ENCODE measurements at regions not wholly inside any gene's neighbourhood (a gene's known extent, or its start where the extent isn't known, plus 50 kb on each side); places are given as distances from the start of the nearest gene placed in this dataset.

DNA sequence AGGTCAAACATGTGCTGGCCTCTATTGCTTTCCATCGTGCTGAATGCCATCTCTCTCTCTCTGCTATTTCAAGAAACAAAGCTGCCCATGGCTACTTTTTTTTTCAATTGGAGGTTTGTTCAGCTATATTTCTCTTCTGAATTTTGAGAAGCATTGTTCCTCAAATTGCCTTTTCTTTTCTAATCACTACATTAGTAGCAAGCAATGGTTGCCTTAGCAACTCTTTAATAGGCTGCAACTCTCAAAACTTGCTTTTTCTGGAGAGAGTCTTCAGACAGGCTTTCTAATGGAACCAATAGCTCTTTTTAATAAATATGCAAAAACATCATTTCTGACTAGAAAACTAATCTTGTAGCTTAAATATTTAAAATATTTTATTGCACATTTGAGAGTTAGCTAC is 439.0 kb downstream of the LRRIQ3 start:
- Histone ChIP-seq H3K4me3 (ENCODE audit: low read depth in 1 of 2, low read length in 2 of 2) (no peak overlapping the region), H3K4me1 (ENCODE audit: insufficient read depth, low read length) (no peaks in the 10 kb centered on the region), H3K4me2 (ENCODE audit: insufficient read depth, low read length) (no peak overlapping the region), H3K27ac (ENCODE audit: low read length) (no peak overlapping the region), H2AFZ (ENCODE audit: low read depth, low read length) (no peak overlapping the region), H3K79me2 (ENCODE audit: insufficient read depth, low read length) (no peaks in the 10 kb centered on the region), H3K36me3 (ENCODE audit: insufficient read depth, low read length) (no peaks in the 10 kb centered on the region), H3K9ac (ENCODE audit: low read depth, low read length) (no peak overlapping the region), H3K27me3 (ENCODE audit: insufficient read depth, low read length, poor library complexity) (no peaks in the 10 kb centered on the region), H3K9me3 (ENCODE audit: insufficient read depth, low read length, severe bottlenecking) (no peaks in the 10 kb centered on the region), H4K20me1 (ENCODE audit: insufficient read depth, low read length) (no peaks in the 10 kb centered on the region)
- DNase-seq (no peak), ATAC-seq (ENCODE audit: insufficient read depth, low read depth) (no peak)
- TF ChIP-seq, protein P1, sequence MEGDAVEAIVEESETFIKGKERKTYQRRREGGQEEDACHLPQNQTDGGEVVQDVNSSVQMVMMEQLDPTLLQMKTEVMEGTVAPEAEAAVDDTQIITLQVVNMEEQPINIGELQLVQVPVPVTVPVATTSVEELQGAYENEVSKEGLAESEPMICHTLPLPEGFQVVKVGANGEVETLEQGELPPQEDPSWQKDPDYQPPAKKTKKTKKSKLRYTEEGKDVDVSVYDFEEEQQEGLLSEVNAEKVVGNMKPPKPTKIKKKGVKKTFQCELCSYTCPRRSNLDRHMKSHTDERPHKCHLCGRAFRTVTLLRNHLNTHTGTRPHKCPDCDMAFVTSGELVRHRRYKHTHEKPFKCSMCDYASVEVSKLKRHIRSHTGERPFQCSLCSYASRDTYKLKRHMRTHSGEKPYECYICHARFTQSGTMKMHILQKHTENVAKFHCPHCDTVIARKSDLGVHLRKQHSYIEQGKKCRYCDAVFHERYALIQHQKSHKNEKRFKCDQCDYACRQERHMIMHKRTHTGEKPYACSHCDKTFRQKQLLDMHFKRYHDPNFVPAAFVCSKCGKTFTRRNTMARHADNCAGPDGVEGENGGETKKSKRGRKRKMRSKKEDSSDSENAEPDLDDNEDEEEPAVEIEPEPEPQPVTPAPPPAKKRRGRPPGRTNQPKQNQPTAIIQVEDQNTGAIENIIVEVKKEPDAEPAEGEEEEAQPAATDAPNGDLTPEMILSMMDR (IDR thresholded peaks at IDR 0.05; ENCODE audit: borderline replicate concordance, extremely low read depth, low read length, poor library complexity, severe bottlenecking): no peak
- TF ChIP-seq EZH2 (IDR thresholded peaks at IDR 0.05; ENCODE audit: borderline replicate concordance, low read depth, low read length, severe bottlenecking): no peak

DNA sequence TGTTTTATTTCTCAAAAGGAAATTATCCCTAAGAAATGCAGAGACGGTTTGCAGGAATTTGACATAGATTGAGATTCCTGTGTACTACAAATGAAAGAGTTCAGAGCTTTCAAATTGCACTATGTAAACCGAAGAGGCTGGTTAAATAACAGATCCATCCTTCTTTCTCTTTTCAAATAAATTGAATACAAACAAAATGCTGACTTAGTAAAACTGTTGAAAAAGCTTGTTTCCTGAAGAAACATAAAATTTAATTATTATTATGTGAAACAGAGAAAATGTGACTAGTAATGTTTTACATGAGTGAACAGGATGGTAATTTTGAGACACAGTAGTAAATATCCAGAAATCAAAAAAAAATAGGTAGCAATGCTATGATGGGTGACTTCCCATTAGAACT is 441.2 kb downstream of the LRRIQ3 start:
- no peaks in the 10 kb centered on the region for H3K27me3 ChIP-seq (ENCODE audit: insufficient read depth, low read length, poor library complexity)
- H3K27ac ChIP-seq (ENCODE audit: low read length): no peak overlapping the region
- no peaks in the 10 kb centered on the region for H4K20me1 ChIP-seq (ENCODE audit: insufficient read depth, low read length)
- H2AFZ ChIP-seq (ENCODE audit: low read depth, low read length): no peak overlapping the region
- no peak overlapping the region for H3K4me3 ChIP-seq (ENCODE audit: low read depth in 1 of 2, low read length in 2 of 2)
- DNase-seq (no peak), ATAC-seq (ENCODE audit: insufficient read depth, low read depth) (no peak)
- no peaks in the 10 kb centered on the region for H3K4me1 ChIP-seq (ENCODE audit: insufficient read depth, low read length)
- no peaks in the 10 kb centered on the region for H3K36me3 ChIP-seq (ENCODE audit: insufficient read depth, low read length)
- no peaks in the 10 kb centered on the region for H3K9me3 ChIP-seq (ENCODE audit: insufficient read depth, low read length, severe bottlenecking)
- H3K4me2 ChIP-seq (ENCODE audit: insufficient read depth, low read length): no peak overlapping the region
- H3K79me2 ChIP-seq (ENCODE audit: insufficient read depth, low read length): no peaks in the 10 kb centered on the region
- TF ChIP-seq, protein P1 (IDR thresholded peaks at IDR 0.05; ENCODE audit: borderline replicate concordance, extremely low read depth, low read length, poor library complexity, severe bottlenecking): no peak
- no peak for TF ChIP-seq EZH2 (IDR thresholded peaks at IDR 0.05; ENCODE audit: borderline replicate concordance, low read depth, low read length, severe bottlenecking)
- no peak overlapping the region for H3K9ac ChIP-seq (ENCODE audit: low read depth, low read length)

GRCh38 chr1:73755649-73756048 is 442.3 kb downstream of the LRRIQ3 start:
- ATAC-seq (ENCODE audit: insufficient read depth, low read depth): no peak
- H3K79me2 ChIP-seq (ENCODE audit: insufficient read depth, low read length): no peaks in the 10 kb centered on the region

More at GRCh38 chr1:73755649-73756048, 442.3 kb downstream of the LRRIQ3 start:
- no peaks in the 10 kb centered on the region for H4K20me1 ChIP-seq (ENCODE audit: insufficient read depth, low read length)
- H3K4me3 ChIP-seq (ENCODE audit: low read depth in 1 of 2, low read length in 2 of 2): no peak overlapping the region
- TF ChIP-seq, protein P1 (IDR thresholded peaks at IDR 0.05; ENCODE audit: borderline replicate concordance, extremely low read depth, low read length, poor library complexity, severe bottlenecking): no peak
- no peak for TF ChIP-seq EZH2 (IDR thresholded peaks at IDR 0.05; ENCODE audit: borderline replicate concordance, low read depth, low read length, severe bottlenecking)
- no peaks in the 10 kb centered on the region for H3K4me1 ChIP-seq (ENCODE audit: insufficient read depth, low read length)
- no peak overlapping the region for H2AFZ ChIP-seq (ENCODE audit: low read depth, low read length)
- H3K27ac ChIP-seq (ENCODE audit: low read length): no peak overlapping the region
- no peak overlapping the region for H3K4me2 ChIP-seq (ENCODE audit: insufficient read depth, low read length)
- DNase-seq: no peak
- H3K9me3 ChIP-seq (ENCODE audit: insufficient read depth, low read length, severe bottlenecking): no peaks in the 10 kb centered on the region
- no peak overlapping the region for H3K9ac ChIP-seq (ENCODE audit: low read depth, low read length)
- no peaks in the 10 kb centered on the region for H3K36me3 ChIP-seq (ENCODE audit: insufficient read depth, low read length)
- H3K27me3 ChIP-seq (ENCODE audit: insufficient read depth, low read length, poor library complexity): no peaks in the 10 kb centered on the region
